OCI-LY1 (cell line): ENCODE measurements at regions not wholly inside any gene's neighbourhood (a gene's known extent, or its start where the extent isn't known, plus 50 kb on each side); places are given as distances from the start of the nearest gene placed in this dataset.

Experiments
- H2AFZ ChIP-seq: fragments of 200-600 bp; sonication (generic), shearing (Covaris generic); 2 replicates; pipeline ENCODE4 v1.6.0; 2014; ENCODE audit warnings: antibody characterized with exemption, mild to moderate bottlenecking, low read length
- H3F3A ChIP-seq: fragments of 200-600 bp; sonication (generic), shearing (Covaris generic); 2 replicates; pipeline ENCODE4 v1.6.0; 2014; ENCODE audit warnings: mild to moderate bottlenecking, antibody characterized with exemption, low read length, moderate library complexity; ENCODE audit not compliant: insufficient read depth
- H3K27ac ChIP-seq: fragments of 200-600 bp; sonication (generic); 2 replicates; pipeline ENCODE4 v1.5.1; 2014; ENCODE audit warnings: low read length, mixed run types, mild to moderate bottlenecking, low read depth; ENCODE audit not compliant: poor library complexity, severe bottlenecking
- H3K27me3 ChIP-seq: fragments of 200-600 bp; sonication (generic); 2 replicates; pipeline ENCODE4 v1.6.0; 2014; ENCODE audit warnings: antibody characterized with exemption, mild to moderate bottlenecking, low read length, moderate library complexity; ENCODE audit not compliant: insufficient read depth
- H3K36me3 ChIP-seq: fragments of 200-600 bp; sonication (generic); 2 replicates; pipeline ENCODE4 v1.6.1; 2014; ENCODE audit warnings: mild to moderate bottlenecking, antibody characterized with exemption, low read length, moderate library complexity, mixed read lengths; ENCODE audit not compliant: insufficient read depth
- H3K4me1 ChIP-seq: fragments of 200-600 bp; sonication (generic); 2 replicates; pipeline ENCODE4 v1.5.1; 2014; ENCODE audit warnings: mild to moderate bottlenecking, low read length, moderate library complexity; ENCODE audit not compliant: insufficient read depth, severe bottlenecking
- H3K4me2 ChIP-seq: fragments of 200-600 bp; sonication (generic), shearing (Covaris generic); 2 replicates; pipeline ENCODE4 v1.6.1; 2014; ENCODE audit warnings: low read length
- H3K4me3 ChIP-seq: fragments of 200-600 bp; sonication (generic); 2 replicates; pipeline ENCODE4 v1.5.1; 2014; ENCODE audit warnings: low read length, low read depth, mild to moderate bottlenecking, mixed read lengths; ENCODE audit not compliant: poor library complexity, severe bottlenecking
- H3K79me2 ChIP-seq: fragments of 200-600 bp; shearing (Covaris generic); 2 replicates; pipeline ENCODE4 v1.6.1; 2016; ENCODE audit warnings: mixed run types, low read length, mixed read lengths; ENCODE audit not compliant: insufficient read depth
- H3K9ac ChIP-seq: fragments of 200-600 bp; sonication (generic), shearing (Covaris generic); 2 replicates; pipeline ENCODE4 v1.6.1; 2014; ENCODE audit warnings: mild to moderate bottlenecking, low read length, mixed read lengths
- H3K9me2 ChIP-seq: fragments of 200-600 bp; sonication (generic), shearing (Covaris generic); 2 replicates; pipeline ENCODE4 v1.6.1; 2014; ENCODE audit warnings: low read depth, mild to moderate bottlenecking, low read length, mixed read lengths
- H3K9me3 ChIP-seq: fragments of 200-600 bp; shearing (Covaris generic); 2 replicates; pipeline ENCODE4 v1.6.1; 2014; ENCODE audit warnings: low read length, mixed read lengths
- H4K20me1 ChIP-seq: fragments of 200-600 bp; sonication (generic), shearing (Covaris generic); 2 replicates; pipeline ENCODE4 v1.6.0; 2016; ENCODE audit warnings: mild to moderate bottlenecking, low read length; ENCODE audit not compliant: insufficient read depth
- CTCF ChIP-seq: fragments of 200-600 bp; sonication (generic), shearing (Covaris generic); IDR thresholded peaks from 2 replicates; pipeline ENCODE4 v1.5.1; 2017; ENCODE audit warnings: mild to moderate bottlenecking, antibody characterized with exemption, low read length, moderate library complexity, mixed read lengths
- EZH2 ChIP-seq: fragments of 200-600 bp; sonication (generic), shearing (Covaris generic); IDR thresholded peaks from 2 replicates; pipeline ENCODE4 v1.8.0; 2017; ENCODE audit warnings: borderline replicate concordance, mixed run types, mild to moderate bottlenecking, antibody characterized with exemption, low read length, moderate library complexity, mixed read lengths

GRCh38 chr17:11005940-11006339 is 168.1 kb upstream of the PIRT start:
- no peaks in the 10 kb centered on the region for H3K9me2 ChIP-seq

GRCh38 chr17:11002417-11002816 is 164.5 kb upstream of the PIRT start:
- Histone ChIP-seq H3K36me3 (no peaks in the 10 kb centered on the region), H3K27me3 (no peaks in the 10 kb centered on the region), H3K9me3 (no peaks in the 10 kb centered on the region), H3K4me3 (no peak overlapping the region), H3K4me1 (no peaks in the 10 kb centered on the region), H3K79me2 (no peaks in the 10 kb centered on the region), H3K9ac (no peak overlapping the region), H3F3A (no peaks in the 10 kb centered on the region), H2AFZ (no peak overlapping the region), H3K27ac (no peak overlapping the region), H3K9me2 (no peaks in the 10 kb centered on the region), H4K20me1 (no peaks in the 10 kb centered on the region), H3K4me2 (no peak overlapping the region)
- TF ChIP-seq EZH2 (no peak), CTCF (no peak)

More at GRCh38 chr17:11005940-11006339, 168.1 kb upstream of the PIRT start:
- TF ChIP-seq CTCF (no peak), EZH2 (no peak)
- Histone ChIP-seq H4K20me1 (no peaks in the 10 kb centered on the region), H3K4me3 (no peak overlapping the region), H3K4me1 (no peaks in the 10 kb centered on the region), H3K79me2 (no peaks in the 10 kb centered on the region), H3K36me3 (no peaks in the 10 kb centered on the region), H3F3A (no peaks in the 10 kb centered on the region), H3K27me3 (no peaks in the 10 kb centered on the region), H3K27ac (no peak overlapping the region), H3K9ac (no peak overlapping the region), H3K4me2 (no peak overlapping the region), H2AFZ (no peak overlapping the region), H3K9me3 (no peaks in the 10 kb centered on the region)

- no peaks in the 10 kb centered on the region for H3K27me3 ChIP-seq
- H3K79me2 ChIP-seq: no peaks in the 10 kb centered on the region
- H3K9ac ChIP-seq: no peak overlapping the region
- H3K4me2 ChIP-seq: no peak overlapping the region
- H3K4me3 ChIP-seq: no peak overlapping the region
- no peaks in the 10 kb centered on the region for H3K4me1 ChIP-seq
- H3K27ac ChIP-seq: no peak overlapping the region
- H3K9me2 ChIP-seq: no peaks in the 10 kb centered on the region
- H3F3A ChIP-seq: no peaks in the 10 kb centered on the region
- no peaks in the 10 kb centered on the region for H4K20me1 ChIP-seq
- no peak overlapping the region for H2AFZ ChIP-seq
- TF ChIP-seq EZH2 (no peak), CTCF (no peak)
- H3K9me3 ChIP-seq: no peaks in the 10 kb centered on the region
- H3K36me3 ChIP-seq: no peaks in the 10 kb centered on the region
These were observed 163.8 kb upstream of the PIRT start for GRCh38 chr17:11001651-11002050.
